HG02571 (cell line): ENCODE measurements at regions not wholly inside any gene's neighbourhood (a gene's known extent, or its start where the extent isn't known, plus 50 kb on each side); places are given as distances from the start of the nearest gene placed in this dataset.
"Not testable (repeated sequence)": the region's sequence is repeated elsewhere in the genome, so short reads cannot be mapped to it uniquely, and the experiment has no call there.

Source experiments
- ATAC-seq: cut with Tn5 transposase; IDR thresholded peaks from one replicate; pipeline ENCODE4 v1.9.1; 2021; ENCODE audit warnings: mild to moderate bottlenecking, moderate library complexity; ENCODE audit not compliant: unreplicated experiment

GRCh38 chr6:141521440-141521839, 611.3 kb upstream of the GJE1 start:
- ATAC-seq: no peak

GRCh38 chr6:141513830-141514229, 618.9 kb upstream of the GJE1 start:
- ATAC-seq: no peak

GRCh38 chr6:141510803-141511202, 621.9 kb upstream of the GJE1 start:
- no peak for ATAC-seq

- not testable (repeated sequence) for ATAC-seq
Observed at GRCh38 chr6:141506062-141506461, 626.7 kb upstream of the GJE1 start.

GRCh38 chr6:141504318-141504717, 628.4 kb upstream of the GJE1 start:
- ATAC-seq: not testable (repeated sequence)

GRCh38 chr6:141501616-141502015, 631.1 kb upstream of the GJE1 start:
- ATAC-seq: no peak

- no peak for ATAC-seq
Observed at GRCh38 chr6:141498977-141499376, 633.7 kb upstream of the GJE1 start.

GRCh38 chr6:141492521-141493284, 640.0 kb upstream of the GJE1 start:
- ATAC-seq: no peak

GRCh38 chr6:141491684-141492083, 641.0 kb upstream of the GJE1 start:
- no peak for ATAC-seq

GRCh38 chr6:141490982-141491381, 641.7 kb upstream of the GJE1 start:
- no peak for ATAC-seq

- peak; percentile 47 for ATAC-seq
Observed at GRCh38 chr6:141488488-141488887, 644.2 kb upstream of the GJE1 start.

GRCh38 chr6:141486942-141487341, 645.8 kb upstream of the GJE1 start:
- ATAC-seq: no peak

- ATAC-seq: peak; percentile 80
Observed at GRCh38 chr6:141484711-141485110, 648.0 kb upstream of the GJE1 start.

- ATAC-seq: peak; percentile 84
Observed at GRCh38 chr6:141483598-141484061, 649.1 kb upstream of the GJE1 start.

- no peak for ATAC-seq
Observed at GRCh38 chr6:141482796-141483597, 649.7 kb upstream of the GJE1 start.

- no peak for ATAC-seq
Observed at GRCh38 chr6:141475259-141475658, 657.5 kb upstream of the GJE1 start.

- ATAC-seq: no peak
Observed at GRCh38 chr6:141472162-141472928, 660.4 kb upstream of the GJE1 start.

GRCh38 chr6:141470810-141471209, 661.9 kb upstream of the GJE1 start:
- ATAC-seq: no peak

- ATAC-seq: no peak
Observed at GRCh38 chr6:141467881-141468280, 664.8 kb upstream of the GJE1 start.

- no peak for ATAC-seq
Observed at GRCh38 chr6:141467041-141467440, 665.7 kb upstream of the GJE1 start.

GRCh38 chr6:141464896-141465295, 667.8 kb upstream of the GJE1 start:
- no peak for ATAC-seq
